ENCODE measurements at regions not wholly inside any gene's neighbourhood (a gene's known extent, or its start where the extent isn't known, plus 50 kb on each side); places are given as distances from the start of the nearest gene placed in this dataset.

DNA sequence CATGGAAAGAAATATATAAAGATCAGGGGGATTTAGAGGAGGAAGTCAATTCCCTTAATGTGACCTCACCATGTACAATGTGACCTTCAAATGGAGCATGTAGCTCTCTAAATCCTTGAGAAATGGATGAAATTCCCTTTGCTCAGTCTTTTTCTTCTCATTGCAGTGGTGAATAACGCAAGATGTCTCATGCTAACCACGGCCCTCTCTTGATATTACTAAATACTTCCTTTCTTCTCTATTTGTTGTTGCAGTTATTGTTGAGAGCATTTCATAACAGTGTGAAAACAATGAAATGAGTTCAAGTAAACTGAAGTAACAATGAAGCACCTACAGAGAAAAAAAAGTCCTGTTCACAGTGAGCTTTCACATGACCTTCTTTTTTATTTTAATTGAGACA lies 55.6 kb downstream of the ZNF281 start:
- peak; percentile 87 to 99 for DNase-seq

- no peak for DNase-seq
Measured at GRCh38 chr1:200353232-200353631, 56.6 kb downstream of the ZNF281 start.

DNA sequence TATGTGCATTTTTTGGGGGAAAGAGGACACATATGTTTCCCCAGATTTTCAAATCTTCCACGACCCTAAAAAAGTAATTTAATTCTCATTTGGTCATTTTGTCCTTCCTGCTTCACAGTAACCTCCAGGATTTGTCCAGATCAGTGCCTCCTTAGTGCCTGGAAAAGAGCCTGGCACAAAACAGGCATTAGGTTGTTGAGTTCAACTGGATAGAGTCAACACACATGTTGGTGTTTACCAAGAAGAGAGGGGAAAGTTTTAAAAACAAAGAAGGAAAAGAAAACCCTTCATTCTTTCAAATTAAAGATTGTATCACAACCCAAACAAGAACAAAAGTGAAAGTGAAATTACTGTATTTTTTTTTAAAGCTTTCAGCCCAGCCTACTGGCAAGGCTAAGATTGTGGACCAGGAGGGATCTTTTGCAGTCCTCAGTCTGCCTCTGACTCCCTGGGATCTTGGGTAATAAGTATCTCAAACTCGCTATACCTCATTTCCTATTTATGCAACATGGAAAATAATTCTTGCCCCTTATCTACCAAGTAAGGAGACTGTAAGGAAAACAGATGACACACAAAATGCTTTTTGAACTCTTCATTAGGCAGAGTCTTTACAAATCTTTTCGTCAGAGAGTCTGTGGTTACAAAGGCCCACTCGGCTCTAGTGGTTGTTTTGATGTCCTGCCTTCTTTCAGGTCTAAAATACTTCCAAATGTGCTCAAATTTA lies 57.8 kb downstream of the ZNF281 start:
- DNase-seq, result peak; percentile 86 to 96

GRCh38 chr1:200351425-200351824 lies 58.4 kb downstream of the ZNF281 start:
- DNase-seq, result no peak

- peak; percentile 85 to 93 for DNase-seq
Measured at GRCh38 chr1:200346700-200347099, 63.1 kb downstream of the ZNF281 start.

DNA sequence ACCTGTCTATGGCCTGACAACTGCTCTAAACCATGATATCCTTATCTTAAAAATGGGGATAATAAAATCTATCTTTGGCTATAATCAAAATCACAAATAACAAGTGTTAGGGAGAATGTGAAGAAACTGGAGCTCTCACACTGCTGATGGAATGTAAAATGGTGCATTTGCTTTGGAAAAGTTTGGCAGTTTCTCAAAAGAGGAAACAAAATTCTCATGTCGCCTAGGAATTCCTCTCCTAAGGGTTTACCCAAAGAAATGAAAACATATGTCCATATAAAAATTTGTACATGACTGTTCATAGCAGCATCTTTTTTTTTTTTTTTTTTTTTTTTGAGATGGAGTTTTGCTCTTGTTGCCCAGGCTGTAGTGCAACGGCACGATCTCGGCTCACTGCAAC lies 64.3 kb downstream of the ZNF281 start:
- no peak for DNase-seq

- no peak for DNase-seq
Measured at GRCh38 chr1:200343874-200344273, 66.0 kb downstream of the ZNF281 start.

DNA sequence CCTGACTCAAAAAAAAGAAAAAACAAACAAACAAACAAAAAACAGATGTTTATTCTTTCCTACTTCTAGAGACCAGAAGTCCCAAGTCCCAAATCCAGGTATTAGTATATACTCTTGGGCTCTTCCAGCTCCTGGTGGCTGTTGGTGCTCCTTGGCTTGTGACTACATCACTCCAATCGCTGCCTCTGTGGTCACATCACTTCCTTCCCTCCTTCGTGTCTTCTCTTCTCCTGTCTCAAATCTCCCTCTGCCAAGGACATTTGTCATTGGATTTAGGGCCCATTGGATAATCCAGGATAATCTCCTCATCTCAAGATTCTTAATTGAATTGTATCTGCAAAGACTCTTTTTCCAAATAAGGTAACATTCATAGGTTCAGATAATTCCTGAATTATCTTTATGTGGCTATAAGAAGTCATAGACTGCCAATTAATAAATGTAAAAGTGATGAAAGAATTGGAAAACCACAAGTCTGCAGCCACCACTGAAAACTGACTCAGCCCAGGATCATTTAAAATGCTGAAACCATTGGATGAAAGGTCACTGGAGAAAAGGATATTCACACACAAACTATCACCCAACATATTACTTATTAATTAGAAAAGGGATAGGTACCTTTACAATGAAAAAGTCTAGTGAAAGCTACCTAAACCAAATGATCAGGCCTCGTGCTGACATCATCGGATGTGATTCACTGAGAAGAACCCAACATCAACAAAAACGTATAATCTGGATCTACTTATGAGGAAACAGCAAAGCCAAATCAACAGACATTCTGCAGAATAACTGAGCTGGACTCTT lies 67.1 kb downstream of the ZNF281 start:
- peak in 1 of 2 donors; percentile 14 for DNase-seq

- no peak for DNase-seq
Measured at GRCh38 chr1:200338451-200338850, 71.4 kb downstream of the ZNF281 start.

- DNase-seq, result no peak
Measured at GRCh38 chr1:200337831-200338230, 72.0 kb downstream of the ZNF281 start.

DNA sequence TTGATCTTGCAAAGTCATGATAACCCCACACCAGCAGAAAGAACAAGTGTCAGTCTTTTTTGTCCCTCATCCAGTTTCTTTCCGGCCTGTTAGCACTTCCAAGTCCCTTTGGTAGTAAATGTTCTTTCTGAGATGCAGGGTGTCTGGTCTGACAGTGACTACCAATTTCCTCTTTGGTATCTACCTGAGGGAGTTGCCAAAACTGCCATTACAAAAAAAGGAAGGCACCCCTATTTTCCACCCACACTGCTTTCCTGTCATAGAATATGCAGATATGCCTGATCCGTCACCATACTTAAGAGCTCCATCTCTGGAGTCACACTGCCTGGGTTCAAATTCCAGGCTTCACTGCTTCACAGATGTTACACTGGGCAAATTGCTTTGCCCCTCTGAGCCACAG lies 72.4 kb downstream of the ZNF281 start:
- DNase-seq, result peak in 1 of 2 donors; percentile 16

GRCh38 chr1:200336901-200337391 lies 72.9 kb downstream of the ZNF281 start:
- peak in 1 of 2 donors; percentile 31 for DNase-seq

DNA sequence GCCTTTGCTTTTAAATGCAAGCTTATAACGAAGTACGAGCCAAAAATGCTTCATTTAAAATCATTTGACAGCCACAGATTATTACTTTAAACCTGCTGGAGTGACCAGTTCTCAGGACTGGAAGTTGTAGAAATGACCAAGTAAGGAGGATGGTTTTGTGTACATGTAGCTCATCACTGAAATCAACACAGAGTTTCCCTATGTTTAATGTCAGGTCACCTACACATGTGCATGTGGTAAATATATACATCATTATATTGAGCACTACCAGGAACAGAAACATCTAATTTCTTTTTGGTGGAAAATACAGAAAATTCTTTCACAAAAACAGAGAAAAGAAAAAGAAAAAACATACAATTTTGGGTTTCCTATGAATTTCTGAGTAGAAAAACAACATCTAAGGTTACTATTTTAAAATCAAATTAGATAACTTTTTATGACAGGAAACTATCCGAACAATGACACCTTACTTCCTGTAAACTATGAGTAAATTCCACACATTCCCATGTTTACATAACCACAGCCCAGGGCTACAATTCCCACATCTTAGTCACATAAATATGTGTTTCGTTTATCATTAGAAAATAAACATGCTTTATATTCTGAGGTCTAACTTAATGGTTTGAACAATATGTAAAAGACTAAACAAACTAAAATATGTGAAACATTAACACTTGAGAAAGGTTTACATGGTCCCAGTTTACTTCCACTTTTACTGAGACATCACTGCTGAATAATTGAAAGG lies 73.6 kb downstream of the ZNF281 start:
- no peak for DNase-seq

DNA sequence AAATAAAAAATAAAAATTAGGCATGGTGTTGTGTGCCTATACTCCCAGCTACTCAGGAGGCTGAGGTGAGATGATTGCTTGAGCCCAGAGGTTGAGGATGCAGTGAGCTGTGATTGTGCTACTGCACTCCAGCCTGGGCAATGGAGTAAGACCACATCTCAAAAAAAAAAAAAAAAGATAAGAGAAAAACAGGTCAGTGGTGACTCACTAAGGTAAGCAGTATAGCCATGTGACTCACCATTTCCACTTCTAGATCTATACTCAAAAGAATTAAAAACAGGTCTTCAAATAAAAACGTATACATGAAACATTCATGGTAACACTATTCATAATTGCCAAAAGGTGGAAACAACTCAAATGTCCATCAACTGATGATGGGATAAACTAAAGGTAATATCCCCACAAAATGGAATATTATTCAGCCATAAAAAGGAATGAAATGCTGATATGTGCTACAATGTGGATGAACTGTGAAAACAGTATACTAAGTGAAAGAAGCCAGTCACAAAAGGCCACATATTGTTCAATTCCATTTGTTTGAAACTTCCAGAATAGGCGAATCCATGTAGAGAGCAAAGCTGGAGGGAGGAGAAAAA lies 75.1 kb downstream of the ZNF281 start:
- DNase-seq, result no peak

DNA sequence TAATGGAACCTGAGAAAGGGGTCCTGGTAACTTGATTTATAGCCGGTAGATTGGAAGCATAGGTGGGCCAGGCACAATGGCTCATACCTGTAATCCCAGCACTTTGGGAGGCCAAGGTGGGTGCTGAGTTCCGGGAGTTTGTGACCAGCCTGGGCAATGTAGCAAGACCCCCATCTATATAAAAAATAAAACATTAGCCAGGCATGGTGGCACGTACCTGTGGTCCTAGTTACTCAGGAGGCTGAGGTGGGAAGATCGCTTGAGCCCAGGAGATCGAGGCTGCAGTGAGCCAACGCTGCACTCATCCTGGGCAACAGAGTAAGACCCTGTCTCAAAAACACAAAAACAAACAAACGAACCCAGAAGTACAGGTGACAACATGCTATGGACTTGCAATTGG lies 76.5 kb downstream of the ZNF281 start:
- no peak for DNase-seq

- DNase-seq, result no peak
Measured at GRCh38 chr1:200332716-200333115, 77.1 kb downstream of the ZNF281 start.

- no peak for DNase-seq
Measured at GRCh38 chr1:200330741-200331428, 79.0 kb downstream of the ZNF281 start.

DNA sequence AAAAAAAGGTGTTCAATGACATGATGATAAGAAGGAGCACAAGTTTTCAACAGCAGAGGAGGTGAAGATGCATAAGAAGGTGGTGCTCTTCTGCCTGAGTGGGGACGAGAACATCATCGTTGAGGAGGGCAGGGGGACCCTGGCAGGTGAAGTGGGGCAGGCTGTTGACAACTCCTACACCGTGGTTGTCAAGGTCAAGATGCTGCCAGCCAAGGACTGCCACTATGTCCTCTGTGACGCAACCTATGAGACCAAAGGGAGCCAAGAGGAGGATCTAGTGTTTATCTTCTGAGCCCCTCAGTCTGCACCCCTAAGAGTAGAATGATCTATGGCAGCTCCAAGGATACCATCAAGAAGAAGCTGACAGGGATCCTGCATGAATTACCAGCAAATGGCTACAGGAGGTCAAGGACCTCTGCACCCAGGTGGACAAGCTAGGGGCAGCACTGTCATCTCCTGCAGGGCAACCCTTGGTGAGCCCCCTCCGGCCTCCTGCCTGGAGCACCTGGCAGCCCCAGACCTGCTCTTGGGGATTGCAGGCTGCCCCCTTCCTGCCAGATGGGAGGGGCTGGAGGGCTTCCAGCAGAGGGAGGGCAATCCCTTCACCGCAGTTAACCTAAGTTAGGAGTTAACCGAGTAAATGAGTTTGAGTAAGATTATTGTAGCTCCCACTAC lies 80.5 kb downstream of the ZNF281 start:
- no peak for DNase-seq

DNA sequence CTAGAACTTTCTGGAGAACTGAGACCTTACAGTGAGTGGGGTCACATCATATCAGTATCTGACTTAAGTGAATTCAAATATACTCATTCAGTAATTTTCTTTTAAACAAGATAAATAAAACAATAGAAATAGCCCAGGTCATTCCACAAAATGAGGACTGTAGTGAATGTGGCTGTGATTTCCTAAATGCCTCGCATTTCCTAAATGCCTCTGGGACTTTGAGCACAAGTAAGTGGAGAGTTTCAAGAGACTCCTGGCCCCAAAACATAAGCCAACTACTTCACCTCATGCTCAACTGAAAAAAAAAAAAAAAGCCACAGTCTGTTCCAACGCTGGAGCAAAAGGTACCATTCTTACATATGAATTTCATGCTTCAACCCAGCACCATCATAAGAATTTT lies 81.5 kb downstream of the ZNF281 start:
- no peak for DNase-seq

DNA sequence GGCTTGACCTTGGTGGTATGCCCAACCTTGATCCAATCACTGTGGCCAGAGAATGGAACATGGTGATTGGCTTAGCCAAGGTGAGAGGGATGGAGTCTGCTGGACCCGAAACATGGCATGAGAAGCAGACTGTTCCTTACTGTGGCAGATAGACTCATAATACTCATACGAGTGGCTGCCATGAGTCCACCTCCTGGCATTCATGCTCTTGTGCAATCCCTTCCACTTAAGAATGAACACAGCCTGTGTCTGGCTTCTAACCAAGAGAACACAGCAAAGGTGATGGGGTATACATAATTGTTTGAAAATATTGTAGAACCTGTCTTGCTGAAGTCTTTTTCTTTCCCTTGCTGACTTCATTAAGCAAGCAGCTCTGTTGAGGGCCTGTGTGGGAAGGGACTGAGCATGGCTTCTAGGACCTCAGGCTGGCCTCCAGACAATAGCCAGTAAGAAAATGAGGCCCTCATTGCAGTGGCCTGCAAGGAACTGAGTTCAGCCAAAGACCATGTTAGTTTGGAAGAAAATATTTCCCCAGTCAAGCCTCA lies 85.9 kb downstream of the ZNF281 start:
- DNase-seq, result no peak

DNA sequence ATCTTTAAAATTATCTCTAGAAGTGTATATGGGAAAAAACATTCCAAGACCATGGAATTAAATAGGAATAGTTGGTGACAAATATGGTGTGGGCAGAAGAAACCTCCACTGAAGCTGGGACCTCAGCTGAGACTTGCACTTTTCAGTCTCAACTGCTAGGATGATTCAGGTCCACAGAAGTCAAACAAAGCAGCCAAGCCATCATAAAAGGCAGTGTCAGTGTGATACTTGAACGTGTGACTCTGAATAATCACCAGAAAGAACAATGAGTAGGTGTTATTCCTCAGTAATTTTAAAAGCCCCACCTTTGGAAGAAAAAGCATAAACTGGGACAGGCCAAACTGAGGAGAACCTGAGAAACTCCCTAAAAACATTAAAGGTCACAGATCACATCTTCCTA lies 90.7 kb downstream of the ZNF281 start:
- peak in 1 of 2 donors; percentile 53 for DNase-seq

Measured in inflammatory macrophage treated with lipopolysaccharide for 1 hour (primary cell).